HG03354 (cell line): ENCODE measurements at regions not wholly inside any gene's neighbourhood (a gene's known extent, or its start where the extent isn't known, plus 50 kb on each side); places are given as distances from the start of the nearest gene placed in this dataset.
"Not testable (repeated sequence)": the region's sequence is repeated elsewhere in the genome, so short reads cannot be mapped to it uniquely, and the experiment has no call there.

Source experiments
- ATAC-seq: cut with Tn5 transposase; IDR thresholded peaks from one replicate; pipeline ENCODE4 v1.9.1; 2021; ENCODE audit warnings: mild to moderate bottlenecking; ENCODE audit not compliant: unreplicated experiment, poor library complexity, severe bottlenecking

GRCh38 chr11:7143908-7144307, 55.1 kb downstream of the RBMXL2 start:
- no peak for ATAC-seq

- ATAC-seq: not testable (repeated sequence)
Measured at GRCh38 chr11:7150104-7150503, 61.3 kb downstream of the RBMXL2 start.

GRCh38 chr11:7154881-7155361, 66.1 kb downstream of the RBMXL2 start:
- no peak for ATAC-seq

- peak; percentile 56 for ATAC-seq
Measured at GRCh38 chr11:7160814-7161489, 72.2 kb downstream of the RBMXL2 start.

- no peak for ATAC-seq
Measured at GRCh38 chr11:7165911-7166310, 77.1 kb downstream of the RBMXL2 start.

GRCh38 chr11:7167976-7168740, 79.4 kb downstream of the RBMXL2 start:
- no peak for ATAC-seq

- ATAC-seq: no peak
Measured at GRCh38 chr11:7168741-7168990, 79.9 kb downstream of the RBMXL2 start.

- no peak for ATAC-seq
Measured at GRCh38 chr11:7170431-7170830, 81.3 kb upstream of the SYT9 start.

- ATAC-seq: no peak
Measured at GRCh38 chr11:7175007-7175406, 76.7 kb upstream of the SYT9 start.

- no peak for ATAC-seq
Measured at GRCh38 chr11:7186190-7186589, 65.5 kb upstream of the SYT9 start.

- ATAC-seq: no peak
Measured at GRCh38 chr11:7186676-7187075, 65.0 kb upstream of the SYT9 start.

- ATAC-seq: not testable (repeated sequence)
Measured at GRCh38 chr11:7192785-7193184, 58.9 kb upstream of the SYT9 start.

- no peak for ATAC-seq
Measured at GRCh38 chr11:7196396-7197146, 55.1 kb upstream of the SYT9 start.

GRCh38 chr11:7197469-7197868, 54.2 kb upstream of the SYT9 start:
- no peak for ATAC-seq
